Uterus (tissue), 3 donors: ENCODE measurements at regions not wholly inside any gene's neighbourhood (a gene's known extent, or its start where the extent isn't known, plus 50 kb on each side); places are given as distances from the start of the nearest gene placed in this dataset.

Source experiments
- DNase-seq, 2 donors: peaks; one replicate each; pipeline ENCODE4 v3.0.0-alpha.2; 2019 to 2020
- H3K27ac ChIP-seq, 2 donors: fragments of 200-600 bp; sonication (generic); 1 replicate in 1 of 2; 2 replicates in 1 of 2; pipeline ENCODE4 v1.5.1; 2016 to 2018
- H3K27me3 ChIP-seq, 2 donors: fragments of 200-600 bp; sonication (generic); one replicate each; pipeline ENCODE4 v1.5.1; 2018 to 2019; ENCODE audit warnings: control low read depth in 1 of 2
- H3K36me3 ChIP-seq, 2 donors: fragments of 200-600 bp; sonication (generic); one replicate each; pipeline ENCODE4 v1.5.1; 2019; ENCODE audit warnings: control low read depth in 1 of 2
- H3K4me1 ChIP-seq, 2 donors: fragments of 200-600 bp; sonication (generic); one replicate each; pipeline ENCODE4 v1.5.1; 2018 to 2019; ENCODE audit warnings: control low read depth in 1 of 2
- H3K4me3 ChIP-seq, 2 donors: fragments of 200-600 bp; sonication (generic); 1 replicate in 1 of 2; 2 replicates in 1 of 2; pipeline ENCODE4 v1.5.1; 2018 to 2019; ENCODE audit warnings: mild to moderate bottlenecking in 1 of 2
- H3K9me3 ChIP-seq, 2 donors: fragments of 200-600 bp; sonication (generic); one replicate each; pipeline ENCODE4 v1.5.1; 2019; ENCODE audit warnings: control low read depth in 1 of 2
- CTCF ChIP-seq, 4 experiments: fragments of 200-600 bp in 2 of 4; fragments of 450-650 bp in 2 of 4; sonication (generic) in 2 of 4; IDR thresholded peaks; one replicate each; pipeline ENCODE4 v1.5.1; 2016 to 2019; ENCODE audit warnings: antibody characterized with exemption in 4 of 4, mild to moderate bottlenecking in 2 of 4, moderate library complexity in 1 of 4
- POLR2A ChIP-seq, 2 donors: fragments of 450-650 bp; IDR thresholded peaks; one replicate each; pipeline ENCODE4 v1.6.1; 2016; ENCODE audit warnings: antibody characterized with exemption in 2 of 2, mild to moderate bottlenecking in 1 of 2, moderate library complexity in 1 of 2
- intact Hi-C: fragments of 100-400 bp; cut with DNase I; formaldehyde crosslinking; loops from one replicate; pipeline ENCODE4 v1.15.1; 2023; ENCODE audit warnings: low total_unique reads
- donor health status: DM: yes; HTN: yes; CAD: no.

- TF ChIP-seq CTCF (IDR thresholded peaks at IDR 0.05), result no peak
- TF ChIP-seq POLR2A (IDR thresholded peaks at IDR 0.05), result no peak
- DNase-seq, result no peak
- Histone ChIP-seq H3K36me3 (no peaks in the 10 kb centered on the region), H3K27ac (no peak overlapping the region), H3K4me3 (no peak overlapping the region), H3K4me1 (no peaks in the 10 kb centered on the region), H3K27me3 (no peaks in the 10 kb centered on the region), H3K9me3 (no peaks in the 10 kb centered on the region)
- intact Hi-C loops, result no loop called here
Measured at GRCh38 chr5:20636686-20637085, 648.7 kb upstream of the CDH18 start.

GRCh38 chr5:20619591-20619990 is 631.6 kb upstream of the CDH18 start:
- no peak overlapping the region for H3K27ac ChIP-seq
- TF ChIP-seq POLR2A (IDR thresholded peaks at IDR 0.05), result no peak
- no peak for DNase-seq
- no peaks in the 10 kb centered on the region for H3K4me1 ChIP-seq
- H3K27me3 ChIP-seq, result no peaks in the 10 kb centered on the region
- H3K9me3 ChIP-seq, result no peaks in the 10 kb centered on the region
- H3K36me3 ChIP-seq, result no peaks in the 10 kb centered on the region
- H3K4me3 ChIP-seq, result no peak overlapping the region
- intact Hi-C loops, result no loop called here

- H3K4me3 ChIP-seq, result no peak overlapping the region
- intact Hi-C loops, result no loop called here
- no peaks in the 10 kb centered on the region for H3K36me3 ChIP-seq
- H3K27ac ChIP-seq, result no peak overlapping the region
- DNase-seq, result no peak
- no peaks in the 10 kb centered on the region for H3K9me3 ChIP-seq
- TF ChIP-seq CTCF (IDR thresholded peaks at IDR 0.05), result no peak
- H3K27me3 ChIP-seq, result no peaks in the 10 kb centered on the region
- H3K4me1 ChIP-seq, result no peaks in the 10 kb centered on the region
Measured at GRCh38 chr5:20618340-20618739, 630.3 kb upstream of the CDH18 start.

GRCh38 chr5:20617841-20618240 is 629.8 kb upstream of the CDH18 start:
- intact Hi-C loops, result no loop called here

GRCh38 chr5:20615888-20616563 is 628.0 kb upstream of the CDH18 start:
- Histone ChIP-seq H3K4me3 (no peak overlapping the region), H3K9me3 (no peaks in the 10 kb centered on the region), H3K36me3 (no peaks in the 10 kb centered on the region), H3K27ac (no peak overlapping the region), H3K27me3 (no peaks in the 10 kb centered on the region), H3K4me1 (no peaks in the 10 kb centered on the region)
- no peak for TF ChIP-seq POLR2A (IDR thresholded peaks at IDR 0.05)
- no peak for TF ChIP-seq CTCF (IDR thresholded peaks at IDR 0.05)
- no peak for DNase-seq
- intact Hi-C loops, result no loop called here

More at GRCh38 chr5:20617841-20618240, 629.8 kb upstream of the CDH18 start:
- Histone ChIP-seq H3K4me3 (no peak overlapping the region), H3K36me3 (no peaks in the 10 kb centered on the region), H3K9me3 (no peaks in the 10 kb centered on the region), H3K27ac (no peak overlapping the region), H3K27me3 (no peaks in the 10 kb centered on the region), H3K4me1 (no peaks in the 10 kb centered on the region)
- TF ChIP-seq CTCF (IDR thresholded peaks at IDR 0.05) (no peak), POLR2A (IDR thresholded peaks at IDR 0.05) (no peak)
- no peak for DNase-seq

- no peak for DNase-seq
- Histone ChIP-seq H3K36me3 (no peaks in the 10 kb centered on the region), H3K9me3 (no peaks in the 10 kb centered on the region), H3K27ac (no peak overlapping the region), H3K27me3 (no peaks in the 10 kb centered on the region), H3K4me3 (no peak overlapping the region), H3K4me1 (no peaks in the 10 kb centered on the region)
- TF ChIP-seq CTCF (IDR thresholded peaks at IDR 0.05) (no peak), POLR2A (IDR thresholded peaks at IDR 0.05) (no peak)
- intact Hi-C loops, result no loop called here
Measured at GRCh38 chr5:20611620-20612019, 623.6 kb upstream of the CDH18 start.
